Liver (tissue), 3 donors: ENCODE measurements at regions not wholly inside any gene's neighbourhood (a gene's known extent, or its start where the extent isn't known, plus 50 kb on each side); places are given as distances from the start of the nearest gene placed in this dataset.

Source experiments
- CTCF ChIP-seq: fragments of 150-350 bp; IDR thresholded peaks from 2 replicates; pipeline ENCODE4 v1.5.1; 2017; ENCODE audit warnings: improper control_type of control experiment, low read depth, low read length; ENCODE audit not compliant: missing input control
- EGR1 ChIP-seq, 2 donors: IDR thresholded peaks; 2 replicates each; pipeline ENCODE4 v1.6.1; 2016 to 2018; ENCODE audit warnings: antibody characterized with exemption in 2 of 2, low read depth in 2 of 2
- MAX ChIP-seq: IDR thresholded peaks from 2 replicates; pipeline ENCODE4 v1.6.1; 2016; ENCODE audit warnings: antibody characterized with exemption
- RAD21 ChIP-seq, 2 donors: IDR thresholded peaks; 2 replicates each; pipeline ENCODE4 v1.6.1; 2016; ENCODE audit warnings: antibody characterized with exemption in 2 of 2, mild to moderate bottlenecking in 2 of 2
- donor health status: healthy.
- donor health status: healthy.

- TF ChIP-seq CTCF (peak; percentile 10), EGR1 (IDR thresholded peaks at IDR 0.05; ENCODE audit: low read depth in 2 of 2) (no peak), MAX (no peak), RAD21 (IDR thresholded peaks at IDR 0.05) (peak; percentile 58 to 73)
Observed at GRCh38 chr12:94753036-94753679, 102.8 kb upstream of the TMCC3 start.
